Common myeloid progenitor, CD34-positive (primary cell): ENCODE measurements at regions not wholly inside any gene's neighbourhood (a gene's known extent, or its start where the extent isn't known, plus 50 kb on each side); places are given as distances from the start of the nearest gene placed in this dataset.
"Not testable (repeated sequence)": the region's sequence is repeated elsewhere in the genome, so short reads cannot be mapped to it uniquely, and the experiment has no call there.

ENCODE experiments used
- CTCF ChIA-PET: fragments of 350-600 bp; sonication (Branson Sonifier 250); formaldehyde crosslinking; loops from one replicate; lab custom pipeline; 2021; ENCODE audit warnings: antibody characterized with exemption; lab: Charles Lee
- POLR2A ChIA-PET: fragments of 350-600 bp; sonication (Branson Sonifier 250); formaldehyde crosslinking; loops from one replicate; lab custom pipeline; 2021; ENCODE audit warnings: antibody characterized with exemption; lab: Charles Lee
- DNase-seq, 3 donors: peaks; one replicate each; pipeline versions ENCODE4 v3.0.0 to v3.0.0-alpha.2; 2013
- H3K27ac ChIP-seq, 2 experiments: 1 replicate in 1 of 2; 2 replicates in 1 of 2; pipeline ENCODE4 v1.7.0; 2013; ENCODE audit warnings: inconsistent platforms in 2 of 2, low read length in 2 of 2, mild to moderate bottlenecking in 2 of 2, low read depth in 1 of 2, moderate library complexity in 1 of 2; ENCODE audit not compliant: severe bottlenecking in 2 of 2, insufficient read depth in 1 of 2, poor library complexity in 1 of 2
- H3K27me3 ChIP-seq, 5 experiments: replicated peaks in 2 of 5; 1 replicate in 3 of 5; 2 replicates in 2 of 5; pipeline versions ENCODE4 v1.6.1 to v1.7.0; 2013; ENCODE audit warnings: low read length in 4 of 5, mild to moderate bottlenecking in 2 of 5, moderate library complexity in 2 of 5, inconsistent platforms in 1 of 5; ENCODE audit not compliant: insufficient read depth in 5 of 5, control insufficient read depth in 4 of 5
- H3K36me3 ChIP-seq, 4 experiments: 1 replicate in 2 of 4; 2 replicates in 2 of 4; pipeline versions ENCODE4 v1.6.1 to v1.7.0; 2013; ENCODE audit warnings: low read length in 3 of 4, control low read depth in 1 of 4, mild to moderate bottlenecking in 1 of 4; ENCODE audit not compliant: control insufficient read depth in 4 of 4, insufficient read depth in 4 of 4
- H3K4me1 ChIP-seq, 4 experiments: 1 replicate in 3 of 4; 2 replicates in 1 of 4; pipeline versions ENCODE4 v1.6.1 to v1.7.1; 2013; ENCODE audit warnings: low read length in 3 of 4, mild to moderate bottlenecking in 3 of 4, control low read depth in 1 of 4, inconsistent platforms in 1 of 4, moderate library complexity in 1 of 4; ENCODE audit not compliant: control insufficient read depth in 4 of 4, insufficient read depth in 4 of 4; ENCODE audit errors: control extremely low read depth in 1 of 4
- H3K4me3 ChIP-seq, 7 experiments: 1 replicate in 4 of 7; 2 replicates in 3 of 7; pipeline versions ENCODE4 v1.5.1 to v1.7.0; 2013; ENCODE audit warnings: mild to moderate bottlenecking in 7 of 7, low read length in 6 of 7, moderate library complexity in 6 of 7, inconsistent platforms in 2 of 7, low read depth in 2 of 7, control low read depth in 1 of 7; ENCODE audit not compliant: insufficient read depth in 4 of 7, control insufficient read depth in 1 of 7; ENCODE audit errors: extremely low read depth in 1 of 7
- H3K9me3 ChIP-seq, 5 experiments: 1 replicate in 4 of 5; 2 replicates in 1 of 5; pipeline versions ENCODE4 v1.6.1 to v1.7.1; 2013; ENCODE audit warnings: low read length in 4 of 5, mild to moderate bottlenecking in 2 of 5, inconsistent platforms in 1 of 5, low read depth in 1 of 5, moderate library complexity in 1 of 5; ENCODE audit not compliant: control insufficient read depth in 4 of 5, insufficient read depth in 2 of 5; ENCODE audit errors: control extremely low read depth in 1 of 5
- WGBS: methylation state at CpG from one replicate; pipeline ENCODE4 v1.1.5; 2013; ENCODE audit not compliant: insufficient coverage; 5-methylcytosine and 5-hydroxymethylcytosine counted together

- no CpG with 5 or more reads among the region's 1 CpG for WGBS
- CTCF ChIA-PET, result not testable (repeated sequence)
These were observed 601.6 kb downstream of the LRRC70 start for GRCh38 chr5:63180190-63180589.

GRCh38 chr5:63175850-63176249 is 597.2 kb downstream of the LRRC70 start:
- Histone ChIP-seq H3K4me1 (no peaks in the 10 kb centered on the region), H3K9me3 (peaks cover 0 to 1% (median 0%) of the 10 kb centered on the region in 5 experiments), H3K36me3 (no peaks in the 10 kb centered on the region), H3K27ac (no peak overlapping the region), H3K4me3 (no peak overlapping the region), H3K27me3 (no peaks in the 10 kb centered on the region)
- no peak for DNase-seq
- 95% methylated on average over 4 of the region's 5 CpGs for WGBS
- CTCF ChIA-PET, result no interaction called here
- POLR2A ChIA-PET, result no interaction called here

More at GRCh38 chr5:63180190-63180589, 601.6 kb downstream of the LRRC70 start:
- POLR2A ChIA-PET, H3K9me3 ChIP-seq, H3K27ac ChIP-seq, H3K4me3 ChIP-seq, H3K36me3 ChIP-seq, H3K4me1 ChIP-seq, H3K27me3 ChIP-seq, DNase-seq: not testable (repeated sequence)

GRCh38 chr5:63170486-63170885 is 591.9 kb downstream of the LRRC70 start:
- Histone ChIP-seq H3K27ac (no peak overlapping the region), H3K4me1 (no peaks in the 10 kb centered on the region), H3K36me3 (no peaks in the 10 kb centered on the region), H3K4me3 (no peak overlapping the region), H3K27me3 (no peaks in the 10 kb centered on the region), H3K9me3 (peaks cover 0 to 1% (median 0%) of the 10 kb centered on the region in 5 experiments)
- CTCF ChIA-PET, result no interaction called here
- POLR2A ChIA-PET, result no interaction called here
- no peak for DNase-seq
- 90% methylated on average over 5 of the region's 6 CpGs for WGBS

- POLR2A ChIA-PET, result no interaction called here
- Histone ChIP-seq H3K27me3 (no peaks in the 10 kb centered on the region), H3K27ac (no peak overlapping the region), H3K4me1 (no peaks in the 10 kb centered on the region), H3K9me3 (no peaks in the 10 kb centered on the region), H3K36me3 (no peaks in the 10 kb centered on the region), H3K4me3 (no peak overlapping the region)
- no peak for DNase-seq
- CTCF ChIA-PET, result no interaction called here
- 86% methylated on average over 5 of the region's 6 CpGs for WGBS
These were observed 586.4 kb downstream of the LRRC70 start for GRCh38 chr5:63164838-63165535.

GRCh38 chr5:63164339-63164738 is 585.7 kb downstream of the LRRC70 start:
- no CpG with 5 or more reads among the region's 2 CpGs for WGBS
- POLR2A ChIA-PET, result no interaction called here
- H3K36me3 ChIP-seq, result no peaks in the 10 kb centered on the region
- CTCF ChIA-PET, result no interaction called here
- no peak overlapping the region for H3K27ac ChIP-seq
- DNase-seq, result no peak
- no peak overlapping the region for H3K4me3 ChIP-seq
- no peaks in the 10 kb centered on the region for H3K9me3 ChIP-seq
- no peaks in the 10 kb centered on the region for H3K4me1 ChIP-seq
- no peaks in the 10 kb centered on the region for H3K27me3 ChIP-seq

- Histone ChIP-seq H3K36me3 (no peaks in the 10 kb centered on the region), H3K27me3 (no peaks in the 10 kb centered on the region), H3K4me1 (no peaks in the 10 kb centered on the region), H3K4me3 (no peak overlapping the region), H3K9me3 (no peaks in the 10 kb centered on the region), H3K27ac (no peak overlapping the region)
- ChIA-PET POLR2A (no interaction called here), CTCF (no interaction called here)
- DNase-seq, result no peak
- WGBS, result no CpG with 5 or more reads among the region's 2 CpGs
These were observed 576.7 kb downstream of the LRRC70 start for GRCh38 chr5:63155310-63155631.

GRCh38 chr5:63154476-63155309 is 576.1 kb downstream of the LRRC70 start:
- 78% methylated on average over 3 of the region's 10 CpGs for WGBS

More at GRCh38 chr5:63154476-63155309, 576.1 kb downstream of the LRRC70 start:
- no peak overlapping the region for H3K27ac ChIP-seq
- POLR2A ChIA-PET, result no interaction called here
- no peaks in the 10 kb centered on the region for H3K36me3 ChIP-seq
- no peak overlapping the region for H3K4me3 ChIP-seq
- no peak for DNase-seq
- peaks cover 0 to 1% (median 0%) of the 10 kb centered on the region in 5 experiments for H3K27me3 ChIP-seq
- CTCF ChIA-PET, result no interaction called here
- H3K9me3 ChIP-seq, result no peaks in the 10 kb centered on the region
- no peaks in the 10 kb centered on the region for H3K4me1 ChIP-seq
